ENCODE measurements at regions not wholly inside any gene's neighbourhood (a gene's known extent, or its start where the extent isn't known, plus 50 kb on each side); places are given as distances from the start of the nearest gene placed in this dataset.

- no peak for TF ChIP-seq ZNF274 (IDR thresholded peaks at IDR 0.05; ENCODE audit: low read depth, low read length)
- TF ChIP-seq YY1 (IDR thresholded peaks at IDR 0.05; ENCODE audit: insufficient read depth, insufficient read length), result no peak
Observed at GRCh38 chr3:106758459-106758858, 618.8 kb upstream of the CCDC54 start.
